GM18498 (cell line): ENCODE measurements at regions not wholly inside any gene's neighbourhood (a gene's known extent, or its start where the extent isn't known, plus 50 kb on each side); places are given as distances from the start of the nearest gene placed in this dataset.
"Not testable (repeated sequence)": the region's sequence is repeated elsewhere in the genome, so short reads cannot be mapped to it uniquely, and the experiment has no call there.

Source experiments
- ATAC-seq: cut with Tn5 transposase; IDR thresholded peaks from one replicate; pipeline ENCODE4 v1.9.1; 2021; ENCODE audit warnings: mild to moderate bottlenecking, moderate library complexity; ENCODE audit not compliant: unreplicated experiment

DNA sequence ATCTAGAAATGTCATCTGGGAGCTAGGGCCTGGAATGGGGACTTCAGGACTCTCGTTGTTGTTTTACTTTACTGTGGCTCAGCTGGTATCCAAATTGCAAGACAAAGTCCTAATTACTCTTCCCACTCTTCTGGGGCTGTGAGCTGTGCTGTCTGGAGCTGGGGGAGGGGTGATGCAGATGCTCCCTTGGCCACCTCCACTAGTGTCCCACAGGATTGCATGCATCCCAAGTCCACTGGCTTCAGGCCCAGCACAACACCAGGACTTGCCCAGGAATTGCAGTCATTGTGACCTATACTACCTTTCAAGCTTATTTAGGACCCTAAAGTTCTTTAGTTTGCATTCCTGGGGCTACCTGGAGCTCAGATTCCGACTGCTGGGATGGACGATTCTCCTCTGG, 366.1 kb upstream of the FAM47C start:
- no peak for ATAC-seq

DNA sequence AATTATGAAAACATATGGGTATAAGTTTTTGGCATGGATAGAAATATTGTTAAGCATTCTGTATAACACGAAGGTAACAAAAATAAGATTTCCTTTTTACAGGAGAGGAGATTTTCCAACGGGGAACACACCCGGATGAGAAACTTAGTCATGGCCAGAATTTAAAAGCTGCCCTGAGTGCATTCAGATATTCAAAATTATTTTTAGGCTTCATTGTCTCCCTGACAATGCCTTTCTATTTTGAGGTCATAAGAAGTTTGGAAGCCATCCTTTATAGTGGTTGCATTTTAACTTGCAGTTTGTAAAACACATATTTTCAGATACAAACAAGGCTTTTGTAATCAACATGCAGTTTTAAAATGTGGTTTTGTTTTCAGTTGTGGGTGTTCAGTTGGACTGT, 357.5 kb upstream of the FAM47C start:
- no peak for ATAC-seq

- ATAC-seq = no peak
Measured at GRCh38 chrX:36683507-36683906, 324.7 kb upstream of the FAM47C start.

GRCh38 chrX:36684053-36684452, 324.1 kb upstream of the FAM47C start:
- ATAC-seq = no peak

GRCh38 chrX:36721990-36722389, 286.2 kb upstream of the FAM47C start:
- no peak for ATAC-seq

DNA sequence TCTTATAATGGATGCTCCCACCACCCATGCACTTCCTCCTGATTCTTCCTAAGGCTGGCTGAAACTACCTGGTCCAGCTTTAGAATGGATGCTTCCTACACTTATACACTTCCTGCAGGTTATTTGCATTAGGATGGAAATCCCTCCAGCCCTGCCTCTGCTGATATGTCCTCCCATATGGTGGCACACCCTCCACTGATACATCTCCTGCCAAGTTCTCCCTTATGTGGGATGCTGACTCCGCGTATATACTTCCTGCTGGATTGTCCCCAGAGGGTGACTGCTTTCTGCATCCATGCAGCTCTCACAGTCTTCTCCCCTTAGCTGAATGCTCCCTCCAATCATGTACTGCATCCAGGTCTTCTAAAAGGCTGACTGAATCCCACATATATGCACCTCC, 254.6 kb upstream of the FAM47C start:
- ATAC-seq = no peak

- no peak for ATAC-seq
Measured at GRCh38 chrX:36787752-36788151, 220.4 kb upstream of the FAM47C start.

- no peak for ATAC-seq
Measured at GRCh38 chrX:36803151-36803550, 205.0 kb upstream of the FAM47C start.

- no peak for ATAC-seq
Measured at GRCh38 chrX:36804066-36804465, 204.1 kb upstream of the FAM47C start.

DNA sequence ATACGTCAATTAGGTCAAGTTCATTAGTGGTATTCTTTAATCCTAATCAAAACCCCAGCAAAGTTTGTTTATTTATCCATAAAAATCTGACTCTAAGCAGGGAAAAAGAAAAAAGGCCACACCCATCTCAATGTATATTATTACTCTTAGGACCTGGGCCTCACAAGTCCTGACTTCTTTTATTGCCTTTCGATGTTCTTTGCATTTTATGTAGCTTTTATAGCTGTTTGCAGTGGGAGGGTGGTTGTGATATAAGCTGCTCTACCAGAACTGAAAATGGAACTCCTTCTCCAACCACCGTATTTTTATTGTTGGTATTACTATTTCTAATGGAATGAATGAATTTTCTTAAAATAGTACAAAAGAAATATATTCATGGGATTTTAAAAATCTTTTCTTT, 163.3 kb upstream of the FAM47C start:
- ATAC-seq = no peak

- ATAC-seq = no peak
Measured at GRCh38 chrX:36847496-36847895, 160.7 kb upstream of the FAM47C start.

GRCh38 chrX:36849407-36849806, 158.8 kb upstream of the FAM47C start:
- ATAC-seq = no peak

DNA sequence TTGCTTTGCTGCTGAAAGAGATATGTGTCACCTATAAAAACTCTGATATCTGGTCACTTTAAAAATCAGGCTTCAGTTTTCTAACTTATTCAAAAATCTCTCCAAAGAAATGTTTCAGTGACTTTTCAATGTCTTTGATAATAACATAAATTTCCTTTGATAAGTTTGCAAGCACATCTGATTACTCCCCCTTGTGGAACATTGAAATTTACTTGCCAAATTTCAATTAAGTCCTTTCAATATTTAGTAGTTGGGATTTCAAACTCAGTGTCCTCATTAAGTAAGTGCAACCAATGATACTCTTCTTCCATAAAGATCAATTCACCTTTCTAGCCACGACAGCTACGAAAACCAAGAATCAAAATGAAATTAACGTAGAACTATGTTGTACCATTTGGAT, 151.3 kb upstream of the FAM47C start:
- ATAC-seq = no peak

GRCh38 chrX:36859231-36859630, 148.9 kb upstream of the FAM47C start:
- no peak for ATAC-seq

- no peak for ATAC-seq
Measured at GRCh38 chrX:36861601-36862000, 146.6 kb upstream of the FAM47C start.

GRCh38 chrX:36867143-36867542, 141.0 kb upstream of the FAM47C start:
- no peak for ATAC-seq

DNA sequence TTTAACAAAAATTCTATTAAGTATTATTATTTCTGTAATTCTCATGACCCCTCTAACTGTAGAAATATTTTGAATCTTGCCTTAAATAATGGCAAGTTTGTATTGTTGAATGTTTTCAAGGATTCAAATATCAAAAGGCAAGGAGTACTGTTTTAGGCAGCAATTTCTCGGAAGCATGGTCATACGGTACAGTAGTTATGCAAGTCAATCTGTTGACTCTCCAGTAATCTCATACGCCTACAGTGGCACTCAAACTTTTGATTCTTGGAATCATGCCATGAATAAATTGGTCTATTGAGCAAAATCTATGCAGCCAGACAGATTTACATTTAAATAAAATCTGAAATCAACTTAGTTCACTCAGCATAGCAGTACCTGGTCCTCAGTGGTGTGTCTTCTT, 139.6 kb upstream of the FAM47C start:
- no peak for ATAC-seq

- no peak for ATAC-seq
Measured at GRCh38 chrX:36869457-36869856, 138.7 kb upstream of the FAM47C start.

GRCh38 chrX:36897690-36898089, 110.5 kb upstream of the FAM47C start:
- ATAC-seq = no peak

DNA sequence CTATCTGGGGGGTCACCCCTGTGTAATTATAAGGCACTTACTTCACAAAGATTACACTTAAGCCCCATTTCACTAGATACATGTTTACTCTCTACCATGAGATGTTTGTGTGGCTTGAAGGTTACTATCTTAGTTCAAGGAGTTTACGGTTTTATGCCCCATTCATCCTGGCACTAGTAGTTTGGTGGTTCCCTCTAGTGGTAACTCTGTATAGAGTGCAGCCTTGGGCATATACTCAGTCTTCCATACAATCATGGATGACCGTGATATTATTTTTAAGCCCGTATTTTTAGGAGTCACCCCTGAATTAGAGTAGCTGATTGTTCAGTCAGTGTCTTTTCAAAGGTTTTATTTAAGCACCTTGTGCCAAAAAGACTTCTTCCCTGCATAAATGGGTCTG, 109.9 kb upstream of the FAM47C start:
- ATAC-seq = peak; percentile 48

DNA sequence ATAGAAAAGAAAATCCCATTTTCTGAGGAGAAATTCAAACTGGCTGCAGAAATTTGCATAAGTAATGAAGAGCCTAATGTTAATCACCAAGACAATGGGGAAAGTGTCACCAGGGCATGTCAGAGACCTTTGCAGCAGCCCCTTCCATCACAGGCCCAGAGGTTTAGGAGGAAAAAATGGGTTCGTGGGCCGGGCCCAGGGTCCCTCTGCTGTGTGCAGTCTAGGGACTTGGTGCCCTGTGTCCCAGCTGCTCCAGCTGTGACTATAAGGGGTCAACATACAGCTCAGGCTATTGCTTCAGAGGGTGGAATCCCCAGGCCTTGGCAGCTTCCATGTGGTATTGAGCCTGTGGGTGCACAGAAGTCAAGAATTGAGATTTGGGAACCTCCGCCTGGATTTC, 103.6 kb upstream of the FAM47C start:
- not testable (repeated sequence) for ATAC-seq

DNA sequence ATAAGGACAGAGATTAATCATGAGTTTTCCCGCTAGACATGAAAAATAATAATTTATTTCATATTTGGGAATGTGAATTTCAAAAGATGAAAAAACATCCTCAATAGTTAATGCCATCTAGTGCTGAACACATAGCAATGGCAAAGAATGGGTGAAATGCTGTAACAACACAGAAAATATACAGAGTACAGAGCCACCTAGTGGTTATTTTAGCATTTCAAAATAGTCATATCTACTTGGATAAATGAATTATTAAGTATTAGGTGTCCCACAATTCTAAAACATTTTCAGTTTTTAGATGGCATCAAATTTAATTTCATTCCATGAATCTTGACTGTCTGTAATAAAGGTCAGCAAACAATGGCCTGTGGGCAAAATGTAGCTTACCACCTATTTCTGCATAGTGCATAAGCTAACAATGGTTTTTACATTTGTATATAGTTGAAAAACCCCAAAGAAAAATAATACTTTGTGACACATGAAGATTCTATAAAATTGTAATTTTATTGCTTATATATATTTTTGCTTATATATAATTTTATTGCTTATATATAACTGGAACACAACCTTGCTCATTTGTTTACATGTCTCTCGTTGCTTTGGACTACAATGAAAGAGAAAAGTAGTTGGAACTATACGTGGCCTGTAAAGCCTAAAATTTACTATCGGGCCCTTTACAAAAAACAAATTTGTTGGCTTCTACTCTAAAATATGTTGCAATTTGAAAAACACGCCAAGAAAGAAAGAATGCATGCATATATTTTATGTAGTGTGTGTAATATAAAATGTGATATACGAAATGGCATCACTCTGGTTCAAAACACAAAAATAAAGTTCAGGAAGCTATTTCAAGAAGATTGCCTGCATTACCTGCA, 99.1 kb upstream of the FAM47C start:
- no peak for ATAC-seq

- ATAC-seq = no peak
Measured at GRCh38 chrX:36909676-36910030, 98.5 kb upstream of the FAM47C start.
